ENCODE measurements at regions not wholly inside any gene's neighbourhood (a gene's known extent, or its start where the extent isn't known, plus 50 kb on each side); places are given as distances from the start of the nearest gene placed in this dataset.

DNA sequence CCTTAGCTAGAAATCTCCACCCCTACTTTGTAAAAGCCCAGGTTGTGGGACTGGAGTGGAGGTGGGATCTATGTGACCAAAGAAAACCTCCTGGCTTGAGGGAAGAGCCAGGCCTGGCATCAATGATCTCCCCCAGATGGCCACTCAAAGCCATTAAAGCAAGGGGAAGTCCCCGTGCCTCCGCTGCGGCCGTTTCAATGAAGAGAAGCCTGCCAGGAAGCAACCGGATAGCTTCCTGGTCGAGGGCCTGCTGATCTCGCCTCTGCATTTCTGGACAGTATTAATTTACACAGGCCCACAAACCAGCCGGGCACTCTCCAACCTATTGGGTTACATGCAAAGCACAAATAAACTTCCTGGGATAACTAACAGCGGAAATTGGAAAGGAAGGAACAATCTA, 160.5 kb upstream of the MSX2 start:
- H3K4me2 ChIP-seq, result no peak overlapping the region
- H3K4me1 ChIP-seq, result no peaks in the 10 kb centered on the region
- no peaks in the 10 kb centered on the region for H3K36me3 ChIP-seq
- H3K27ac ChIP-seq, result no peak overlapping the region
- H4K20me1 ChIP-seq, result no peaks in the 10 kb centered on the region
- H3K9ac ChIP-seq, result no peak overlapping the region
- H3K9me3 ChIP-seq (replicated peaks in 1 of 11), result peaks cover 0 to 9% (median 0%) of the 10 kb centered on the region in 11 experiments; a peak in 4 of 22 replicates
- H3K27me3 ChIP-seq, result no peaks in the 10 kb centered on the region
- TF ChIP-seq Cebpa-rat (IDR thresholded peaks at IDR 0.05), result no peak
- no peak overlapping the region for H3K4me3 ChIP-seq

- no peaks in the 10 kb centered on the region for H3K4me1 ChIP-seq
Observed at GRCh38 chr5:174567506-174568141, 156.8 kb upstream of the MSX2 start.

GRCh38 chr5:174570662-174571061, 153.7 kb upstream of the MSX2 start:
- Histone ChIP-seq H3K27ac (no peak overlapping the region), H3K9ac (no peak overlapping the region), H3K36me3 (no peaks in the 10 kb centered on the region), H3K4me1 (peaks cover 0 to 6% (median 0%) of the 10 kb centered on the region in 10 experiments; a peak in 4 of 20 replicates), H3K27me3 (no peaks in the 10 kb centered on the region), H4K20me1 (no peaks in the 10 kb centered on the region), H3K4me2 (no peak overlapping the region), H3K4me3 (no peak overlapping the region), H3K9me3 (replicated peaks in 1 of 11) (no peaks in the 10 kb centered on the region)
- no peak for TF ChIP-seq Cebpa-rat (IDR thresholded peaks at IDR 0.05)

More at GRCh38 chr5:174567506-174568141, 156.8 kb upstream of the MSX2 start:
- no peak for TF ChIP-seq Cebpa-rat (IDR thresholded peaks at IDR 0.05)
- Histone ChIP-seq H3K27ac (no peak overlapping the region), H3K36me3 (no peaks in the 10 kb centered on the region), H3K27me3 (no peaks in the 10 kb centered on the region), H3K9ac (no peak overlapping the region), H3K4me2 (no peak overlapping the region), H4K20me1 (no peaks in the 10 kb centered on the region), H3K9me3 (replicated peaks in 1 of 11) (no peaks in the 10 kb centered on the region), H3K4me3 (no peak overlapping the region)

GRCh38 chr5:174571662-174572397, 152.6 kb upstream of the MSX2 start:
- Histone ChIP-seq H3K4me3 (no peak overlapping the region), H3K27ac (no peak overlapping the region), H3K36me3 (no peaks in the 10 kb centered on the region), H4K20me1 (no peaks in the 10 kb centered on the region), H3K4me2 (no peak overlapping the region), H3K9ac (no peak overlapping the region), H3K4me1 (peaks cover 0 to 6% (median 0%) of the 10 kb centered on the region in 10 experiments; a peak in 4 of 20 replicates), H3K9me3 (replicated peaks in 1 of 11) (no peaks in the 10 kb centered on the region), H3K27me3 (no peaks in the 10 kb centered on the region)
- no peak for TF ChIP-seq Cebpa-rat (IDR thresholded peaks at IDR 0.05)

GRCh38 chr5:174572591-174572990, 151.8 kb upstream of the MSX2 start:
- no peak overlapping the region for H3K4me2 ChIP-seq
- no peak overlapping the region for H3K4me3 ChIP-seq
- H3K27me3 ChIP-seq, result no peaks in the 10 kb centered on the region
- H4K20me1 ChIP-seq, result no peaks in the 10 kb centered on the region
- no peak overlapping the region for H3K9ac ChIP-seq
- no peaks in the 10 kb centered on the region for H3K9me3 ChIP-seq (replicated peaks in 1 of 11)
- H3K27ac ChIP-seq, result no peak overlapping the region
- no peaks in the 10 kb centered on the region for H3K36me3 ChIP-seq
- peaks cover 0 to 6% (median 0%) of the 10 kb centered on the region in 10 experiments; a peak in 4 of 20 replicates for H3K4me1 ChIP-seq
- no peak for TF ChIP-seq Cebpa-rat (IDR thresholded peaks at IDR 0.05)

DNA sequence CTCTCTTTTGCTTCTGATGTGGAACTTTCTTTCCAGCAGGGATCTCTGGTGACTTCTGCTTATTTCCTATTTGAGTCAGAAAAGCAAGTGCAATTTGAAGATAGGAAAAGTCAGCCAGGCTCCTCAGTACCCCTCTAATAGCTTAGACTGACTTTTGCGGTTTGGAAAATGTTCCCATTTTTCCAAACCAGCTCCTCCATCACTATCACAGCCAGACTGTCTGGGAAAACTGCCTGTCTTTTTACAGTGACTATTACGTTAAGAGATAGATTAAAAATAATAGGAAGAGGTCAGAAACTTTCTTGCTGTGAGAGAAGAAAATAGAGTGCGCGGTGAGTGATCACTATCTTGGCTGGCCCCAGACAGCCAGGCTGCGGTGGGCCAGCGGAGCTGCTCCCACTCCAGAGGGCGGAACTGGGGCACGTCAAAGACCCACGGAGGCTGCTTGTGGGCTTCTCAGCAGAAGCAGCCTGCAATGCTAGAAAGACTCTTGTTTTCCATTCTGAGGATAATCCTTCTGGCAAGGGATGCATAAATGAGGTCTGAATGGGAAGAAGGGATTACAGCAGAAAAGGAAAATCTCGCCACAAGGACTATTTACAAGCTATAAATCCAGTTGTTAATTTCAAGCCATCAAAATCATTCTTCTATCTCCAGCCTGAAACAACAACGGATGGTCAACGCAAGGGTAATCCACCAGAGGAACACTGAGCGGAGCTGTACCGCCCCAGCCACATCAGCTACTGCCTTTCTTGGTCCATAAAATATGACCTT, 151.0 kb upstream of the MSX2 start:
- Histone ChIP-seq H3K4me2 (no peak overlapping the region), H3K4me3 (no peak overlapping the region), H3K27ac (no peak overlapping the region), H3K4me1 (peaks cover 0 to 6% (median 0%) of the 10 kb centered on the region in 10 experiments; a peak in 4 of 20 replicates), H3K9ac (no peak overlapping the region), H4K20me1 (no peaks in the 10 kb centered on the region), H3K9me3 (replicated peaks in 1 of 11) (no peaks in the 10 kb centered on the region), H3K27me3 (no peaks in the 10 kb centered on the region), H3K36me3 (no peaks in the 10 kb centered on the region)
- no peak for TF ChIP-seq Cebpa-rat (IDR thresholded peaks at IDR 0.05)

GRCh38 chr5:174575043-174575442, 149.3 kb upstream of the MSX2 start:
- no peak overlapping the region for H3K9ac ChIP-seq
- no peaks in the 10 kb centered on the region for H3K9me3 ChIP-seq (replicated peaks in 1 of 11)
- no peak overlapping the region for H3K4me3 ChIP-seq
- peak overlapping the region in 2 of 11 experiments; percentile 11 to 17; a peak in 2 of 22 replicates for H3K4me2 ChIP-seq
- H3K27ac ChIP-seq, result no peak overlapping the region
- H3K4me1 ChIP-seq, result peaks cover 0 to 6% (median 0%) of the 10 kb centered on the region in 10 experiments; a peak in 4 of 20 replicates
- no peaks in the 10 kb centered on the region for H3K36me3 ChIP-seq
- TF ChIP-seq Cebpa-rat (IDR thresholded peaks at IDR 0.05), result no peak
- H3K27me3 ChIP-seq, result no peaks in the 10 kb centered on the region
- no peaks in the 10 kb centered on the region for H4K20me1 ChIP-seq

DNA sequence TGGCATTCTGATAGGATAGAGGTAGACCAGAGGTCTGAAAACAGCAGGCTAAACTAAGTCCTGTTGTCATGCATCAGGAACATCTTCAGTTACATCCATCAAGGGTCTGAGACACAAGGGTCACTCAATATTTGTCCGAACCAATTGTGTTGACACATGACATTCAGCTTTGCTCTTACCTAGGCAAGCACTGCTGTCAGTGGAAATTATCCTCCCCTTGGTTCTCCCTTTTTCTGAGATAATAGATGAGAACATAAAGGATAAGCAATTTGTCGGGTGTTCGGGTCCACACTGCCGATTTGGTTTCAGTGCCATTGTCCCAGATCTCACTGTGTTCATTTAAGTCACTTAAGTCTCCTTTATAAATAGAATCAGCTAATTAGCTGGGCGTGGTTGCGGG, 148.3 kb upstream of the MSX2 start:
- Histone ChIP-seq H4K20me1 (no peaks in the 10 kb centered on the region), H3K4me2 (no peak overlapping the region), H3K9ac (no peak overlapping the region), H3K27me3 (no peaks in the 10 kb centered on the region), H3K4me1 (peaks cover 0 to 6% (median 0%) of the 10 kb centered on the region in 10 experiments; a peak in 4 of 20 replicates), H3K36me3 (no peaks in the 10 kb centered on the region), H3K4me3 (no peak overlapping the region), H3K9me3 (replicated peaks in 1 of 11) (no peaks in the 10 kb centered on the region), H3K27ac (no peak overlapping the region)
- TF ChIP-seq Cebpa-rat (IDR thresholded peaks at IDR 0.05), result no peak

GRCh38 chr5:174581479-174581878, 142.9 kb upstream of the MSX2 start:
- Histone ChIP-seq H4K20me1 (no peaks in the 10 kb centered on the region; a peak in 1 of 22 replicates), H3K4me3 (no peak overlapping the region), H3K27me3 (no peaks in the 10 kb centered on the region), H3K4me1 (peaks cover 0 to 10% (median 0%) of the 10 kb centered on the region in 10 experiments; a peak in 2 of 20 replicates), H3K9ac (no peak overlapping the region), H3K4me2 (peak overlapping the region in 2 of 11 experiments; percentile 10; a peak in 2 of 22 replicates), H3K9me3 (replicated peaks in 1 of 11) (peaks cover 7 to 12% (median 10%) of the 10 kb centered on the region in 11 experiments; a peak in 20 of 22 replicates), H3K27ac (no peak overlapping the region), H3K36me3 (no peaks in the 10 kb centered on the region)
- TF ChIP-seq Cebpa-rat (IDR thresholded peaks at IDR 0.05), result no peak
